SIG-M5 treated with dmso at 0.1 percent for 504 hours (cell line): ENCODE measurements at regions not wholly inside any gene's neighbourhood (a gene's known extent, or its start where the extent isn't known, plus 50 kb on each side); places are given as distances from the start of the nearest gene placed in this dataset.

Experiments
- DNase-seq: peaks from one replicate; lab custom pipeline; 2025; ENCODE audit not compliant: unreplicated experiment; lab: John Stamatoyannopoulos, UW

DNA sequence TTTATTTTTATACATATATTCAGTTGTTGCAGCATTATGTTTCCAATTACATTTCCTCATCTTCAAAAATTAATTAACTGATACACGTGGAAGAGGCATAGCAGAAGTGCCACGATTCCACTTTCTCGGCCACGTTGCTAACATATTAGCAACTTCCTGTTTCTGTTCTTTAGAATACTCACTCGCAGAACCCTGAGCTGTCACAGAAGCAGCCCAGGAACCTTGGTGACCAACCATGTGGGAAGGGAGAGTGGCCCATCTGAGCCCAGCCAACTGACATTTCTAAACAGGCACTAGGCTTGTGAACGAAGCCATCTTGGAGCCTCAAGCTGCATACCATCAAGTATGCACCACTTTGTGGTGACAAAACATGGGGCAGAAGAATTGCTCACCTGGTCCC is 350.1 kb downstream of the CBLN2 start:
- no peak for DNase-seq

DNA sequence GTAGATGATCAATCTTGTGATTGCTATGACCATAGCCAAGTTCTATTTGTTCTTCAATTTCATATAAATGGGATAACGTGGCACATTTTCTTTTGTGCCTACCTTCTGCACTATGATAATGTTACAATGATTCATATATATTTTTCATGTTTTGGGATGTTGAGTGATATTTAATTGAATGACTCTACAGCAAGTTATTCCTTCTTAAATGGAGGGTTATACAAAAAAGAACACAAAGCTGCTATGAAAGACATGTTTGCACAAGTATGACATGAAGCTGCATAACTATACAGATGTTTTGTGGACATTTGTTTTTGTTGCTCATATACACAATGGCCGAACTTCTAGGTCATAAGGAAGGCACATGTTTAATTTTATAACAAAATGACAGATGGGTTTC is 356.2 kb downstream of the CBLN2 start:
- no peak for DNase-seq

DNA sequence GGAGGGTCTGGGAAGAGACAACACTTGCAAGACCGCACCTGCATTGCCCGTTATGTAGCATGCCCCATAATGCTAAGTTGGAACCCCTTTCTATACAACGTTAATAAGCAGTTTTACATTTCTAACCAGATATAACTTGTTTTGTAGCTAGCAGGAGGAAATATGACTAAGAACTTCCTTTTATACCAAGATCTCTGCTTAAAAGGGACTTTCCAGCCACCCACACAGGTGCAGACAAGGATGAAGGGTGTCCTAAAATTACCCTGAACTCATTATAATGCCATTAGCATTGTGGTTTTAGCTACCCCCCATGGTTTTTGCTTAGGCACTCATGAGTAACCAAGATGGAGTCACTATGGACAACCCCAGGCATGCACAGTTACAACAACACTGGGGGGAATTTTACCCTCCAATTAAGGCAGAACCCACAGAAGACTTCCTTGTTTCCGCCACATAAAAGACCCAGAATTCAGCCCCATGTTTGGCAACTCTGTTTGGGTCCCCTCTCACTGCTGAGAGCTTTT is 362.8 kb downstream of the CBLN2 start:
- DNase-seq, result no peak

DNA sequence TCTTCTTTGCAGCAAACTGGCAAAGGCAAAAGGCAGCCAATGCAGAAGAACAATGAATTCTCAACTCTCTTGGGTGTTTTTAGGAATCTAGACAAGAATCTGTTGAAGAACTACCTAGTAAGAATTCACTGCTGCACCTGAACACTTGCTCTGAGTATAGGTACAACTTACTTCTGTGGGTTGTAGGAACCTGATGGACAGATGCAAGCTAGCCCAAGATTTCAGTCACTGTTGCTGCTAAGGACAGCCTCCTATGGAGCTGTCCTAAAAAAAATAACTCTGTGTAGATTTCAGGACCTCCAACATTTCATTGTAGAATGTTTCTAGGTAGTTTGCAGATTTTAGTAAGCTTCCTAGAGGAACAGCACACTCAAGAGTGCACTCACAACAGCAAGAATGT is 363.5 kb downstream of the CBLN2 start:
- DNase-seq, result no peak

- DNase-seq, result no peak
Measured at GRCh38 chr18:72174972-72175649, 369.0 kb downstream of the CBLN2 start.

DNA sequence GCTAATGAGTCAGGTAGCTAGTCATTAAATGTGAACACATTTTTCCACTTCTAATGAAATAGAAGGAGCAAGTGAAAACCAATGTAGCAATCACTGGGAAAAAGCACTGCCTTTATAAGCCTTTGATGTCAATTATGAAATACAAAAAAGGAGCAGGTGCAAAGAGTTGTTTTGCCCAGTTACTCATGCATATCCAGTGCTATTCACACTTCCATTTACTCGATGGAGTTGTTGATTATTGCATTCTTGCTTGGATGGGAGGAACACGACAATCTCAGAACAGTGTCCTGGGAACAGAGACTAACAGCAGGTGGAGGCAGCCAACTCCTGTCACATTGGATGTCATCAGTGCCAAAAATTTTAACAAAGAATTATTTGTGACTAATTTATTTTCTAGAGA is 372.5 kb downstream of the CBLN2 start:
- no peak for DNase-seq

DNA sequence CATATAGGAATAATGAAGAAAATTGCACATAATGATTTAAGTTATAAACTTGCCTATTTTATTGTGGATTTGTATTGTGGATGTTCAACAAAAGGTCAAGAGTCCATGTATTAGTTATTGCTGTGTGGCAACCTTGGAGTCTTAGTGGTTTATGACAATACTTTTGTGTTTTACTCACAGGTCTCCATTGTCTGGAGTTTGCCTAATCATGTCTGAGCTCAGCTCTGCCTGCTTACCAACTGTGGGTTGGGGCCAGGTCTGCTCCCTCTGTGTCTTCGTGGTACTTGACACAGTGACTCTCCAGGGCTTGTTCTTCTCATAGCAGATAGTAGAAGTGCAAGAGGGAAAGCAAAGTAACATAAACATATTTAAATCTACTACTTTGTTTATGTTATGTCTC is 382.5 kb downstream of the CBLN2 start:
- no peak for DNase-seq

GRCh38 chr18:72160510-72161445 is 383.4 kb downstream of the CBLN2 start:
- no peak for DNase-seq

- DNase-seq, result no peak
Measured at GRCh38 chr18:72155327-72155726, 388.8 kb downstream of the CBLN2 start.

DNA sequence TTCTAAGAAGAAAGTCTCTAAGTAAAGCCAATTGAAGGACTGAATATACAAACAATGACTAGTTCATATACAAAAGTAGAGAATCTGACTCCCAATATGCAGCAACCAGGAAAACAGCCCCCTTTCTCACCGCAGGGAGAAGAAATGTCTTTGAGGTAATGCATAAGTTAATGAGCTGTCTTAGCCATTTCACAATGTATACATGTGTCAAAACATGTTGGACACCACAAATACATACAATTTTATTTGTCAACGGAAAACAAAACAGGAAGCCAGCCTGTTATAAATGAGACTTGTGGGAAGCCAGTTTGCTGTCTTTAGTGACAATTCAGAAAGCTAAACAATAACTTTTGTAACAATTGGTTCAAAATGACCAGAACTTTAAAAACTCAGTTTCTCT is 389.2 kb downstream of the CBLN2 start:
- no peak for DNase-seq

DNA sequence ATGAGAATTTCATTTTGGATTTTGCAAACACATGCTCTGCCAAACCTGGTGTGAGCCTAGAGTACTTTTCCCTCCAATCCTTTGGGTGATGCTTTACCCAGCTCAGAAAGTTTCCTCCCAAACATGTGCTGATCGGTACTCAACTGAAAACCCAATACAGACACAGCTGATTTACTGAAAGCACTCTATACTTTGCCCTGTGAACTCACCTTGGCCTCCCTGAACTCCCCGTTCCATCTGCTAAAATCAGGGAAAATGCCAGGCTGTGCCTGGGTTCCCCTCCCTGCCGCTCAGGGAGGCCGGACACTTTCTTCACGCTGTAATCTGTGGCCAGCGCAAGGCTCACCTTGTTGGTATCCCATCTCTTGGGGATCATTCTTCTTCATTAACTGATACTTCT is 391.2 kb downstream of the CBLN2 start:
- no peak for DNase-seq

DNA sequence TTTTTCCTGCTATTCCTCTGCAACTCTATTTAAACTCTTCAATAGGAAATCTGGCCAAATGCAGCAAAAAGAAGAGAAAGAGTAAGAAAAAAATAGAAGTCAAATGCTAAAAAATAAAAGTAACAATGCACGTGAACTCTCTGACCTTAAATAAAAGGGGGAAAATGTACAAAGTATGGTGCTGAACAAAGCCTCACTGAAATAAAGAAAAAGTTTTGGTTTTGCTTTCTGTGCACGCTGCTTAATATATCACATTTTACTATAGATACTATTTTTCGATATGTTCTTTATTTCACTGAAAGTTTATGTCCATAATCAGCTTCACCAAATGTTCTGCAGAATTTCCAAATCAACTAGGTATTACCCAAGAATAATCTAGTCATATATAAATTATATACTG is 396.3 kb downstream of the CBLN2 start:
- DNase-seq, result no peak

GRCh38 chr18:72140007-72140406 is 404.1 kb downstream of the CBLN2 start:
- DNase-seq, result no peak

- no peak for DNase-seq
Measured at GRCh38 chr18:72128649-72129048, 415.5 kb downstream of the CBLN2 start.

- no peak for DNase-seq
Measured at GRCh38 chr18:72122103-72122502, 422.0 kb downstream of the CBLN2 start.

DNA sequence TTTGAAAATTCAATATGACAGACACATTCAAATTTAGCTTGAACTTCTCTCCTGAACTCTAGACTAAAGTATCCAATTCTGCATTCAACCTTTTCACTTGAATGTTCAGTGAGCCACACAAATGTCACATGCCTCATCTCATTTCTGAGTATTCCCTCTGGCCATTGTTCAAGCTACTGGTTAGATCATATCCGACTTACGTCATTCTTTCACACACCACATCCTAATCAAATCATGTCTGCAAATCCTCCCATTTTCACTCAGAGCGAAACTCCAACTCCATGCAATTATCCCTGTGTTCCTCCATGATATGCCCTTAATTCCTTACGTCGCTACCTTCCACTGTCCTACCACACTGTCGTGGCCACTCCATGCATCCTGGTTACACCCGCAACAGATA is 425.1 kb downstream of the CBLN2 start:
- DNase-seq, result no peak

DNA sequence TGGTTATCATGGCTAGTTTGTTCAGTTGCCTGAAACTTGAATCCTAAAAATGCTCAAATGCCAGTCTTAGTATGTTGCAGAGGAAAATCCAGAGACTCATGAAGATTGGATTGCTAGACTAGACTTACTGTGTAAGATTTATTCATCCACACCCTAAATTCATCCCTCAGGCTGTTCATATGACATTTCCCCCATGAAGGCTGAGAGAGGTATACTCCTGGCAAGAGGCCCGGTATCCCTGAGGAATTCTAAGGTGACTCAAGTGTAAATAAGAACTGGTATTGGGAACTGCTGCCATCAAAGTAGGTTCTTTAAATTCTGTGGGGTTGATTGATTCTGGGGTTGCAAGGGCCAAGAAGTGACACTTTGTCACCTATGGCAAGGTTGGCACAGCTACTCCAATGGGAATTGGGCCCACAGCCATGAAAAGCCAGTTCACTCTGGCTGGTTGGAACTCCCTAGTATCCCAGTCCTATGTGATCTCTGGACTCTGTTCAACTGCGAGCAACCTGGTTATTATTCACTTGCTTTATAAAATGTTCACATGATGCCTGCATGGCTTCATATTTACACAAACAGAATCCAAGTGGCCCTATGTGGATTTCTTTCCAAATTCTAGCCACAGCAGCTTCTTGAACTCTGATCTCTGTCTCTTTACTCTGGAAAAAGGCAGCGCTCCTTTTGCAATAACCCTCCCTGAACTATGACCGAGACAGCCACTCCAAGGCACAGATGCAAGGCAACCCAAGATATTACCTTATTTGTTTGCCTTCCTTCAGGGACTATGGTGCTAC is 429.1 kb downstream of the CBLN2 start:
- no peak for DNase-seq

DNA sequence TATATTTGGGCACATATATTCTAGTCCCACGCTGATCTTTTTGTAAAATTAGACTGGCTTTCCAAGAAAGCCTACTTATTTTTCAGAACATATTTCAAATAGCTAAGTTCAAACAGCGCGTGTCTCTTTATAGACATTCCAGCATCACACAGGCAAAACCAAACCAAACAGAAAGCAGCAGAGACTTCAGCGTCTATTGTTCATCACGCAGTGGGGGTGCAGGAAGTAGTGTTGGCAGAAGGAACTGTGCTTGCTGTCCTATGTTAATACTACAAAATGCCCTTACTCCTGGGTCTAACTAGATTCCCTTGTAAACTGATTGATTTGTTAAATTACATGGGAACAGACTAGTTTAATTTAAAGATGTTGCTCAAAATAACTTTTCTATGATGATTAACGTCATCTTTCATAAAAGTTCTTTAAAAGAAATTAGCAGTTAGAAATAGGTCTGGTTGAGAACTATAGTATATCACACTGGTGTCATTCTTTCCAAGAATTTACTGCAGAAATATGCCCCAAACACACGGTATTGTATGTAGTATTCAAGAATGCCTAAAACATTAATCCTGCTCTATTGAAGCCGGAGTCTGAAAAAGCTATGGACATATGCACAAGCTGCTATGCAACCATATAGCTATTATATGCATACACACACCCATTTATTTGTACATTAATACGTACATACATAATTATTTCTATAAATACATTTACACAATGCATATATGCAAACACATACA is 436.3 kb downstream of the CBLN2 start:
- no peak for DNase-seq

DNA sequence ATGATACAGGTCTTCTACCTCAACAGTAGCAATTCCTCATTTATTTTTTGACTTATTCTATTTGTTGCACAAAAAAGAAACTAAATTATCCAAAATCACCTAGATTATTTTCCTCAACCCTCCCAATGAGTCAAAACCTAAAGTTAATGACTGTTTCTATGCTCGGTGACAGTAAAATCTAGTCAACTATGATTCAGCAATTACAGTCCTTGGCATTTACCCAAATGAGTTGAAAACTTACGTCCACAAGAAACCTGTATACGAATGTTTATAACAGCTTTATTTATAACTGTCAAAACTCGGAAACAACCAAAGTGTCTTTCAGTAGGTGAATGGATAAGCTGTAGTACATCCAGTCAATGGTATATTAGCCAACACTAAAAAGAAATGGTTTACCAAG is 439.3 kb downstream of the CBLN2 start:
- no peak for DNase-seq

- DNase-seq, result no peak
Measured at GRCh38 chr18:72102412-72102811, 441.7 kb downstream of the CBLN2 start.
